GM21825 (cell line): ENCODE measurements at regions not wholly inside any gene's neighbourhood (a gene's known extent, or its start where the extent isn't known, plus 50 kb on each side); places are given as distances from the start of the nearest gene placed in this dataset.

Experiments
- ATAC-seq: cut with Tn5 transposase; IDR thresholded peaks from one replicate; pipeline ENCODE4 v1.9.1; 2021; ENCODE audit warnings: mild to moderate bottlenecking, moderate library complexity; ENCODE audit not compliant: unreplicated experiment

DNA sequence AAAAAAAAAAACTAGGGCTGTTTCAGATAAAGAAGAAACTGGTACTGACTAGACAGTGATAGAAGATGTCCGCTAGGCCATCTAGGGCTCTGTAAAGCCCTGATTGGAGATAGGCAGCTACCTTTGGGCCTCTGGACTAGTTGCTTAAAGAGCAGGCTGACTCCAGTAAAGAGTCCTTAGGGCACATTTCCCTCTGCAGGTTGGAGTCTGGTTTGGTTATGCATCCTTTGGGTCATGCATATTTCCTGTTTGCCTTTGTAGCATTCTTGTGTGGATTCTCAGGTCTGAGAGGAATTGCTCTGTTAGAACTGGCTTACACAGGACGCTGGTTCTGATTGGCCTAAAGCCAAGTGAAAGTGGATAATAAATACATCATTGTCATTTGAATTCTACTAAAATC is 165.5 kb upstream of the LRRN1 start:
- ATAC-seq: no peak

DNA sequence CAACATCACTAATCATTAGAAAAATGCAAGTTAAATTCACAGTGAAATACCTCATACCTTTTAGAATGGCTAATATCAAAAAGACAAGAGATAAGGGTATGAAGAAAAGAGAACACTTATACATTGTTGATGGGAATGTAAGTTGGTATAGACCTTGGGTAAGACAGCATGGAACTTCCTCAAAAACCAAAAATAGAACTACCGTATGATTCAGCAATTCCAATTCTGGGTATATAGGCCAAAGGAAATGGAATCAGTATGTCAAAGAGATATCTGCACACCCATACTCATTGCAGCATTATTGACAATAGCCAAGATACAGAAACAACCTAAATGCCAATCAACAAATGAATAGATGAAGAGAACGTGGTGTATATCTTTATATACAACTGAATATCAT is 166.8 kb upstream of the LRRN1 start:
- no peak for ATAC-seq

DNA sequence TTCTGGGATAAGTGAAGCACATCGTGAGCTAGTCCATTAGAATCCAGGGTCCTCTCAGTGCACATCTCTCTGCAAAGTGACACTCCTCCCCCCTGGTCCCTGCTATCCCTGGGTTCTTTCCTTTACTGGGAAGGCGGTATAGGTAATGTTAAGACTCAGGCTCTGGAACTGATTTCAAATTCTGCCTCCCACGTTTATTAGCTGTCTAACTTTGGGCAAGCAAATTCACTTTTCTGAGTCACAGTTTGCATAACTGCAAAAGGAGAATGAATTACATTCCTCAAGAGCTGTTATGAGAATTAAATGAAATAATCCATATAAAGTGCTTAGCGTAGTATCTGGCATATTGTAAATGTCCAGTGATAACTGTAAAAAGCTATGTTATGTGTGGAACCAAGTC is 168.1 kb upstream of the LRRN1 start:
- no peak for ATAC-seq

- no peak for ATAC-seq
These were observed 169.3 kb upstream of the LRRN1 start for GRCh38 chr3:3629911-3630310.

DNA sequence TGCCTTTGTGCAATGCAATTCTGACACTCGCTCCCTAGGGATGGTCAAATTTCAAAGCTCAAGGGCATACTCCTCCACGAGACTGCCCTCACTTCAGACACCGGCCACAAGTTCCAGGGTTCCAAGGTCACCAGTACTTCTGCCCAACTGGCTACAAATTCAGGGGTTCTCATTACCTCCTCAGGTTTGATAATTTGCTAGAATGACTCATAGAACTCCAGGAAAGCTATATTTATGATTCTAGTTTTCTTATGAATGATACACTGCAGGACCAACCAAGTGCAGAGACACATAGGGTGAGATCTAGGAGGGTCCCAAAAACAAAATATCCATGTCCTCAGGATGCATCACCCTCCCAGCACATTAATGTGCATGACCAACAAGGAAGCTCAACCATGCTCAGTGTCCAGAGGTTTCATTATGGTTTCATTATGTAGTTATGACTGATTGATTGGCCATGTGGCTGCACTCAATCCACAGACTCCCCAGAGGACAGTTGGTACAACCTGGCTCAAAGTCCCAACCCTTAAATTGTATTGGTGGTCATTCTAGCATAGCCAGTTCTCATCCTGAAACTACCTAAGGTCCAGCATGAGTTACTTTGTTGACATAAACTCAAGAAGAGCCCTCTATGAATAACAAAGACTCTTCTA is 170.4 kb upstream of the LRRN1 start:
- ATAC-seq: no peak

DNA sequence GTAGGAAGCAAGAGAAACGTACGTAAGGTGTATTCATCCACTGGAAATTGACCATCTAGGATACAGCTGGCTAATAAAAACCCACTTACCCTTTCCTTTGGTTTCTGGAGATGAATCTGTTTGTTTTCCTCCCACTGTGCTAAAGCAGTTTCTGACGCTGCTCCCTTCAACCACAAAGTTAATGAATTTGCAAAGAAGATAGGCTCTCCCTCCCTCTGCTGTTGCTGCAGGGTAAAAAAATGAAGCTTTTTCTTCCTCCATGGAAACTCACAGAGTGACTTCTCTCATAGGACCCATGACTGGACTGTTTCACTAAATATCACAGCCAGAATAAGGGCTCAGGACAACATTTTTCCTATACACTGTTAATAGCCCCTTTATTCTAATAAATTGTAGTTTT is 172.1 kb upstream of the LRRN1 start:
- ATAC-seq: no peak

GRCh38 chr3:3625544-3626271 is 173.5 kb upstream of the LRRN1 start:
- no peak for ATAC-seq

GRCh38 chr3:3619815-3620214 is 179.4 kb upstream of the LRRN1 start:
- no peak for ATAC-seq

DNA sequence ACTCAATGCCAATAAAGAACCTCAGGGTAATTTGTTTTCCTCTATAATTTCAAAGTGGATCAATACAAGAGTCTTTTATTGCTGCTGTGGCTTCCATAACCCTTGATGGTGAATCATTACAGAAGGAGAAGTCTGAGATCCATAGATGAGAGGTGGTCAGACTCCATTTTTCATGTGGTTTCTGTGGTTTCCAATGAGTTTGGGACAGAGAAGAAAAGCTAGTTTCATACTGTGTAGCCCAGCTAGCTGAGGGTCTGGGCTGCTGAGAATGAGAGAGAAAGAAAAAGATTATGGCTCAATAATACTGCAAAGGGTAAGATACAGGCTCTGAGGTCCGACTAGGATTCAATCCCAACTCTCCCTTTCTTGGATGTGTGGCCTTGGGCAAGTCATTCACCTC is 180.6 kb upstream of the LRRN1 start:
- no peak for ATAC-seq

DNA sequence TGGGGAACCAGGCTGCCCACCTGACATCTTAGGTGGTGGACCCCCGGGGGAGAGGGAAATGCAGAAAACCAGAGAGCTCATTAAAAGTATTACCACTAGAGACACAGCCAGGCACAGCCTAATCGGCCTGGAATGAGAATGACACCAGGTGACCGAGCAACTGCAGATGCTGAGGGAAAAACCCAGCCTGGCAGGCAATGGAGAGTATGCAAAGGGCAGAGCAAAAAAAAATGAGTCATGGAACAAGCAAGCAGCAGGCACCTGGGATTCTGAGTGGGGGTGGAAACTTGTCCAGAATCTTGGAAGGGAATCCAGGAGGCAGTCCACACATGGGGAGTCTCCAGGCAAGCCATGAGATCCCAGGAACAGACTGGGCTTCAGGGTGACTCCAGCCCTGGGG is 183.7 kb upstream of the LRRN1 start:
- no peak for ATAC-seq

GRCh38 chr3:3610581-3611298 is 188.5 kb upstream of the LRRN1 start:
- no peak for ATAC-seq

GRCh38 chr3:3606321-3606720 is 192.9 kb upstream of the LRRN1 start:
- ATAC-seq: no peak

DNA sequence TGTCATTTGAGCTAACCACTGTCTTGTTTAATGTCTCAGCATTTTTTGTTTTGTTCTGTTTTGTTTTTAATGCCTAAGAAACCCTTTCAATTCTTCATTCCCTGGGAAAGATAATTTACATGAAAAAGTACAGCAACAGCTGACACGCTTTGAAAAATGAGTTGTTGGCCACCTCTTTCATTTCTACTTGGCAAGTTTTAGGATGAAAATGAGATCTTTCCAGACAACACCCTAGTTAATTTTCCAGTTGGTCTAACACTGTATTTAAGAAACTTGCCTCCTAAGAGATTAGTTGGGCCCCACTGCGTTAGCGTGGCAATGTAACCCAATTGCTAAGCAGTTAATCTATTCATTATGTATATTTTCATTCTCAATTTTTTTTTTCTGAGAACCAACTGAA is 194.0 kb upstream of the LRRN1 start:
- ATAC-seq: no peak

DNA sequence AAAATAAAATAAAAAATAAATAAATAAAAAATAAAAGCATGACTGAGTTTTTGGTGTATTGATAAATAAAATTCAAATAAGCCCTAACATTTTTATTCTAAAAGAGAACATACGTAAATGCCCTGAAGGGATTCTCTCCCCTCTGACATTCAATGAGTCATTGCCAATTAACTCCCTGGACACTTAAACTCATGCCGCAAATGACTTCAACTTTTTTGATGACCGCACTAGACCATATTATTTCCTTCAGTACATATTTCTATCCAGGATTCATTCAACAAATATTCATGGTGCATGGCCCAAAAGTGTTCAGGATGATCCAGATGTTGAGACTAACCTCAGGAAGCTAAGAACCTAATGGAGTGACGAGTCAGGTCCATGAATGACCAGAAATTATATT is 195.9 kb upstream of the LRRN1 start:
- no peak for ATAC-seq

GRCh38 chr3:3600665-3601340 is 198.4 kb upstream of the LRRN1 start:
- ATAC-seq: no peak

DNA sequence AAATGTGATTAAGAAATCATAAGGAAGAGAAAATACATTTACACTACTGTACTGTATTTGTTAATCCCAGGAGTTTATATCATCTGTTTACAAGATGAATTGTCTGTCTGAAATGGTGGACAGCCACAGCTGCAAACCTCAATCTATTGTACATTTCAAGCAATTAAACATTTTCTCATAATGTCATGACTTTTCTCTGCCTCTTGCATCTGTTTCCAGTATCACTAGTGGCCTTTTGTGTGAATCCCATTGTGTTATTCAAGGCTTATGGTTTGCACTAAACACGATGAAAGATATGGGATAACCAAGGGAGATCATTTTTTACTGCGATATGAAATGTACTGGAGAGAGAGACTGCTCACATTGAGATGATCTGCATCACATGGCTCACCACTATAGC is 200.2 kb upstream of the LRRN1 start:
- ATAC-seq: no peak

DNA sequence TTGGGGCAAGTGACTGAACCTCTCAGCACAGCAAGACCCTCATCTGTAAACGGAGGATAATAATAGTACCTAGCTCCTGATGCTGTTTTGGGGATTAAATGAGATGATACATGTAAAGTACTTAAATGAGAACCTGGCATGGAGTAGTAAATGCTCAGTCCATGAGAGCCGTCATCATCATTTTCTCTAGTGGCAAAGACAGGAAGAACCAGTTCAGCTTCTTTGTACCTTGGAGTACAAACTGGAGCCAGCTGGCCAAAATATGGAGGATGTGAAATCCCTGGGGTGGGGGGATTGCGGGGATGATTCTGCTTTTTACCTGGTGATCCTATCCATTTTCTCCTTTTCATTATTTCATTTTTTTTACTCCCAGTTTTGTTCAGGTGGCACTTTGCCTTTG is 204.2 kb upstream of the LRRN1 start:
- no peak for ATAC-seq

DNA sequence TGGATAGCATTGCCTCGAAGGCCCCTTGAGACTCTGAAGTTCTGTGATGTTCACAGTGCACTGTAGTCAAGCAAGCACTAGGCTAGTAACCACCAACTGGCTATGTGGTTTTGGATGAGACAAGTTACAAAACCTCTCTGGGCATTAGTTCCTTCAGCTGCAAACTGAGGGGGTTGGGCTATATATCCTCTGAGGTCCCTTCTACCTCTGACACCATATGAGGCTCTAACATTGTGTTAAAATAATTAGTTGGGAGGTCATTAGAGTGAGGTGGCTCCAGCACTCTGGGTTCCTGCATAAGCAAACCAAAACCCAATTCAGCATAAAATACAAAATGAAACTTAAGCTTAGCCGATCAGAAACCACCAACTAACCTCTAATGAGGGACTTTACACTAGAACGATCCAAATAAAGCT is 209.5 kb upstream of the LRRN1 start:
- no peak for ATAC-seq

DNA sequence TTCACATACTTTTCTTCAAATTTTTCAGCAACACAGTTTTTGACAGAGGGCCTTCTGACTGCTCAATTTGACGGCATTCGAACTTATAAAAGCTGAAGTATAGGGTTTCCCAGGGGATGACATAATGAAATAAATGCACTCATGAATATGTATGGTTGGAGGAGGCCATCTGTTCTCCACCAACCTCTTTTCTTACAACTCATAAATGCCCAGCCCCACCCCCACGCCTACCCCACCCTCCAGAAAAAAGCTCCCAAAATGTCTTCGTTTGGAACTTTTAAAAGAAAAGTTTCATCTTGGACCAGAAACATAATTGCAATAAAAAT is 211.6 kb upstream of the LRRN1 start:
- ATAC-seq: no peak

DNA sequence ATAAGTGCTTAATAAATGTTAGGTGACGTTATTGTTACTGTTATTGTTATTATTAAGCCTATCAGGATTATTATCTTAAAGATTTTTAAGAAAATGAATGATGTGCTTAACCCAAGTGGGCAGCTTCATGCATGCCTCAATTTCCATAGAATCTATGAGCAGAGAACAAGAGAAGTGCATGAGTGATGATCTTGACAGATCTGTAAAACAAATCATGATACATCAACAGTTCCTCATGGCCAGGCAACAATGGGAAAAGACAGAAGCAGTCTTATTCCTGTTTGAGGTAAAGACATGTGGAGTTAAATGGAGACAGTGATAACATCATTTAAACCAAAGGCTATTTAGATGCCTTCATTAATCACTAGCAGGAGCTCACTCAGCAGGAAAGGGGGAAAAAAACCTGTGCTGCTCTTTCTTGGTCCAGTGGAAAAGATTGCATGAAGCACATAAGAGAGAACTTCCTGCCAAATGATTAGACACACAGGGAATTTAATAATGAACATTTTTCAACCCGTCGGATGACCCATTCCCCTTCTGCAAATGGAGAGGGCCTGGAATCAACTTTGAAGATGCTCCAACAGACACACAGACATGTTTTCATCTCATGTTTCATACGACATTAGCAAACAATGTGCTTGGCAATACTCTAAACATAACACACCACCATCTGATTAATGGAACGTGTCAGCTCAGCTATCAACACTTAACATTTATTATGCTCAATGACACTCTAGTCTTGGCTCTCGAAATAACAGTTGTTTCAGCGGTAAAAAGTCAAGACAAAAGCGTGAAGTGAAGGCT is 212.2 kb upstream of the LRRN1 start:
- ATAC-seq: no peak

GRCh38 chr3:3586336-3586735 is 212.9 kb upstream of the LRRN1 start:
- no peak for ATAC-seq
